ENCODE measurements at regions not wholly inside any gene's neighbourhood (a gene's known extent, or its start where the extent isn't known, plus 50 kb on each side); places are given as distances from the start of the nearest gene placed in this dataset.
A peak's percentile ranks its signal among the peaks of the same experiment; 100 is the strongest.

DNA sequence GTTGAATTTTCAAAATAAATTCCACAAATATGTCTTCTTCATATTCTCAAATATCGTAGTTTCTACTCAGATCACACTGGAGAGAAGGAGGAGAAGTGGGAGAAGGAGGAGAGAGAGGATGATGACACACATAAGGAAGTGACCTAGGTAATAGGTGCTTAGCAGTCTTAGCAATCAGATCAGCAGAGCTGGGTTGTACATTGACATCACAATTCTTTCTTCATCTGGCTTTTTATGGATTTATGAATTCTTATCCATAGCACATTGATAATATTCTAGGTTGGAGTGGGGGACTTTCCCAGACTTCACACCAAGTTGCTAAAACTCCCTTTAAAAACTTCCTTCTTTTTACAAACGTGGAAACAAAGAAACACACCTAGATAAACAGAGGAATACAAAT, 86.9 kb downstream of the FGF9 start:
- no peak for DNase-seq

DNA sequence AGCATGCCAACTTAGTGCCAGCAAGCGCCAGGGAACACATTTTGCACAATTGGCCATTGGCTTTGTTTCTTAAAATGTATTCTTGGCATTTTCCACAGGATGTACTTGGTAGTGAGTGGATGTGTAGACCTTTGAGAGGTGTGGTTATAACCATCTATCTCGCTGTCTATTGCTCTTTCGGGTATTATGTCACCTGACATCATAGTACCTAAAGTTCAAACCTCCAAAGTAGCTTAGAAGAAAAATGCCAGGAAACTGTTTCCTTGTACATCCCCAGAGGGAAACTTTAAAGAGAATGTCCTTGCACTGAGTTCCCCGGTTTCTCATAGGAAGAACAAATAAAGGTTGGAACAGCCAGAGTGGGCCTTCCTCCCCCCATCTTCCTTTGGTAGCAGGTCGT, 87.6 kb downstream of the FGF9 start:
- DNase-seq, result no peak

DNA sequence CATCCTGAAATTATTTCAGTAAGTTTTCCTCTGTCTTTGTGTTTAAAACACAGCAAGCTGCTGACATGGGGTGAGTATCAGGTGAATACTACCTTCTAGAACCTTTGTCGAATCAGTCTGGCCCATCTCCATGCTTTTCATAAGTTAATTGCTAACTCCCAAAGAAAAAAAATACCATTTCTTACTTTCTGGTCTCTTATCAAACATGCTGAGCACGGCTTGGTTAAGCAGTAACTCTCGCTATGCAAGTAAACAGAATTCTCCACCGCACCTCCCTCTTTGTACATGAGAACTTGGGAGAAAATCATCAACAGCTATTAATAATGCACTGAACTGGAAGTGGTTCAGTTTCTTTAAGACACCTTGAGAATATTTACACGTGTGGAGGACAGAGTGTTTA, 88.6 kb downstream of the FGF9 start:
- DNase-seq, result no peak

DNA sequence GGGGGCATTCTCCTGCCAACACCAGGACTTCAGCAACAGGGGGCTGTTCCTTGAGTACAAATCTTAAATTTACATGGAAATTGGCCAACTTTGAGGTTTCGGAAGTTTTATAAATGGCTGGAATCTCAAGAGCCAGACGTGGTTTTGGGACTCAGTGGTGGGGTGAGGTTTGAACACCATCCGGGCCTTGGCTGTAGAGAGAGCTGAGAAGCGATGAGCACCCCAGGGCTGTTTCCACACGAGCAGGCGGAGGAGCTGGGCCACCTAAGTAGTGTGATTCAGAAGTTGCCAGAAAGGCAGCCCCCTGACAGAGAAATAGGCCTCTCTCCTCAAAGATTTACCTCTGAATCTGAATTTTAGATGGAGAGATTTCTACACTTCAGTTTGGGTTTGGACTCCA, 89.0 kb downstream of the FGF9 start:
- DNase-seq, result no peak

DNA sequence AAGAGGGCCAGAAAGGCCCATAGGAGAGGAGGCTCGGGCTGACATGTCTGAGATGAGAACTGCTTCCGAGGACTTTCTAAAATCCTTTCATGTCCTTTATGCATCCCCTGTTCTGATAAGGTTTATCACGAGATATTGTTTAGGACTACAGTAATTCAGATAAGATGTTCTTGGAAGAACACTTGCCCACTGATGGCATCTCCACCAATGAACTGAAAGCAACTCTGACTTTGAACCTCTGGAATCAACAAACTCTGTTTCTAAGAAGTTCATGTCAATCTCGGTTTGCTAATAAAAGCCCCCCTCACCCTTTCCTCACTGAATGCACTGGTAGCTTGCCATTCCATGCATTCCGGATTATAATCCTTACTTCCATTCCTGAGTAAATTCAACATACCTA, 90.9 kb downstream of the FGF9 start:
- DNase-seq, result no peak

DNA sequence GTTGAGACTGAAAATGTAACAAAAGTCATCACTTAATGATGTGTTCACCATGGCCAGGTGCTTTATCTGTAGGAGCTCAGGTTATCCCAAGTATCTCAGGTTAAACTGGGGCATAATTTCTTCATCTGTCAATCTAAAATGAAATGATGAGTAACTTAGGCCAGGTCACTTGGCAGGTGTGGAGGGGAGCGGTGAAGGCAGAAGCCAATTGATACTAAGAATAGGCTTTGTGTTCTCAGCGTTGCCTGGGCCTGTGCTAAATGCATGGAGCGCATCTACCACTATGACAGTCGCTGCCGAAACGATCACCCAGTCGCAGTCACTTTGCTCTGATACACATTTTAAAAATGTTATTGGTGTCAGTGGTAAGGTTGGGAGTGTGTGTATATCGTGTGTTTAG, 91.6 kb downstream of the FGF9 start:
- DNase-seq, result no peak

DNA sequence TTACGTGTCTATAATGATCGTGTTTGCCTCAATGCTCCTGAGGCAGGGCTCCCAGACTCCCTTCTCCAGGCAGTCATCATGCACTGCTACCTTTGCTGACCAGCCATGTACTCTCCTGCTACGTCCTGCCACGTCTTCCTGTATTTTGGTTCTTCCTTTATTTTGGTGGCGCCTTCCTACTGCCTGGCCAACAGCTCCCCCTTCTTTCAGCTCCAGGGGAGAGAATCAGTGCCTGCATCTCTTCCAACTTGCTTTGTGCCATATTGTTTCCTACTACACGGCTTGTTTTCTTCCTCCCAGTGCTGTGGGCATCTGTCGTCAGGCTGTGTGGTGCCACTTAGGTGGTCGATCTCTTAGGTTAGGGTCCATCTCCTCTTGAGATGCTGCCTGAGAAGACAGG, 96.2 kb downstream of the FGF9 start:
- no peak for DNase-seq

DNA sequence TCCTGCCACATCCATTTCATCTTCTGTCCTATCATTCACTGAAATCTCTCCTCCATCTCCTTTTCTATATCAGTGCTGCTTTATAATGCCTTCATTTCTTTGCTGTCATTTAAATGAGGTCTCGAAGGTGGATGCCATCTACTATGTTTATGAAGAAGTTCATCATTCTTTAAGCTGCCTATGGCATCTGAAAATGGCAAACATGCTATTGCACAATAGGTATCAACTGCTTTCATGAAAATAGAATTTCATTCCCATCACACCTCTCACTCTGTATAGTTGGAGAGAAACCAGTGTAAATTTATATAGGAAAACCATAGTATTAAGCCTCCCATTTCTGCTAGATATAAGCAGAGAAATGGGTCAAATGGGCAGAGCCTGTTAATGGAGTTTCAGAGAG, 100.2 kb downstream of the FGF9 start:
- DNase-seq, result no peak

DNA sequence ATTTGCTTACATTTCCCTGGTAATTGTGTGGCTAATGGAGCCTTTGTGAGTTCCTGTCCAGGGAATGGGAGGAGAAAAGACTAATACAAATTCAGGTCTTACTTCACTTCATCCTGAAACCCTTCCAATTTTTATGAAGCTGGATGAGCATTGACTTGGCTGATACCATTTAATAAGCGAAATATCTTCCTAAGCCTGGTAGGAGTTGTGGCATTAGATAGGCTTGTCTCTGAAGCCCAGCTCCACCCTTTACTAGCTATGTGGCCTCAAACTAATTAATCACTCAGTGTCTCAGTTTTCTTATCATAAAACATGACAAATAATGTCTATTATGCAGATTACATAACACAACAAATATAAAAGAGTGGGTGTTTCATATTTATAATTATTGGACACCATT, 106.3 kb downstream of the FGF9 start:
- no peak for DNase-seq

DNA sequence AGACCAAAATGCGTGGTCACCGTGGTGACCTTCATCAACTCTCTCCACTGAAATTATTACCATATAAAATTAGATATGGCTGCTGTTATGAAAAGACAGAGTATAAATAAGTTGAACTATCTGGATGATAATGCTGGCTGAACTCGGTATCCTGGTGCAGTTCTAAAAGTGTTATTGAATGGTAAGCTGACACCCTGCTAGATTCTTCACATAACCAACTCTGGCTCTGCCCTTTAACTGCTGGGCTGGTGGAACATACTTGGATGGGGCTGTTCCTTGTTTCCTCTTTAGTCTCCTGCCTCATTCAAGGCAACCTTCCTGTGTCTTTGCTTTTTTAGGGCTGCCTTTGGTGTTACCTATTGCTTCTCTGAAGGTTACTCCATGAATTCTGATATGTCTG, 106.9 kb downstream of the FGF9 start:
- DNase-seq, result no peak

DNA sequence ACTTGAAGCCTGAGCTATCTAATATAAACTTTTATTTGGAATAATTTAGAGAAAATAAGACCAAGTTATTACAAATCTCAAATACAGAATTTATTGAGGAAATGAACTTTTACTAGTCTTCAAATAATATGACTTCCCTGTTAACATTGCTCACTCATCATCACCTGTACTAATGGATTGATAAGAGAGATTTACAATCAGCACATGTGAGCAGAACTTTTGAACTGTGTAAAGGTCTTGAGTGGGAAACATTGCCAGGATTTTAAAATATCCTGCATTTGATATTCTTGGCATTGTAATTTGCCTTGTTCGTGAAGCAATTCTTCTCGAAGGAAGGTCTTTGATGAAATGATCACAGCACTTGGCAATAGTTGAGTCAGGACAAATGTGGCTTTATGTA, 111.9 kb downstream of the FGF9 start:
- no peak for DNase-seq

DNA sequence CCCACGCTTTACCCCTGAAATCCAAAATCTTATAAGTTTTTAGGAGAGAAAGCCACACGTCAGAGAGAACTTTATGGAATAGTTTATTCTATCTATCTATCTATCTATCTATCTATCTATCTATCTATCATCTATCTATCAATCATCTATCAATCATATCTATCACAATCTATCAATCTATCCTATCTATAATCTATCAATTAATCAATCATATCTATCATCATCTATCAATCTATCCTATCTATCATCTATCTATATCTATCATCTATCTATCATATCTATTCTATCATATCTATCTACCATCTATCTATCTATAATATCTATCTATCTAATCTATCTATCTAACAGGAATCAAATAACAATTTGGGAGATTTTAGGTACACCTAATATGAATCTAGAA, 115.1 kb downstream of the FGF9 start:
- DNase-seq, result no peak

DNA sequence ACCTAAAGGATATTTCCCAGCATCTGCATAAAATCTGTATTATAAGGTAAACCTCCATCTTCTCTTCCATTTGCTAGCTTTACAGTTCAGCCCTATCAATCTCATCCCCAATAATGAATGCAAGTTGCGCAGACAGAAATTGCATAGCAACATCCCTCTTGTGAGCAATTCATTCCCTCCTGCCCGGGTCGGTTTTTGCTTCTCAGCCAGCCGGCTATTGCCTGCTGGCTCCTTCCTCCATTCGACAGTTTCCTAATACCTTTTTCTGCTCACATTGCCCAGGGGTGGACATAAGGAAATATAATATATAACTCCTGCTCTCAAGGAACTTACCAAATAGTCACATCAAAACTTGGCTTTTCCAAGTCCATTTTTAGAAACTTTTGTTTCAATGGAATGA, 125.2 kb downstream of the FGF9 start:
- no peak for DNase-seq

DNA sequence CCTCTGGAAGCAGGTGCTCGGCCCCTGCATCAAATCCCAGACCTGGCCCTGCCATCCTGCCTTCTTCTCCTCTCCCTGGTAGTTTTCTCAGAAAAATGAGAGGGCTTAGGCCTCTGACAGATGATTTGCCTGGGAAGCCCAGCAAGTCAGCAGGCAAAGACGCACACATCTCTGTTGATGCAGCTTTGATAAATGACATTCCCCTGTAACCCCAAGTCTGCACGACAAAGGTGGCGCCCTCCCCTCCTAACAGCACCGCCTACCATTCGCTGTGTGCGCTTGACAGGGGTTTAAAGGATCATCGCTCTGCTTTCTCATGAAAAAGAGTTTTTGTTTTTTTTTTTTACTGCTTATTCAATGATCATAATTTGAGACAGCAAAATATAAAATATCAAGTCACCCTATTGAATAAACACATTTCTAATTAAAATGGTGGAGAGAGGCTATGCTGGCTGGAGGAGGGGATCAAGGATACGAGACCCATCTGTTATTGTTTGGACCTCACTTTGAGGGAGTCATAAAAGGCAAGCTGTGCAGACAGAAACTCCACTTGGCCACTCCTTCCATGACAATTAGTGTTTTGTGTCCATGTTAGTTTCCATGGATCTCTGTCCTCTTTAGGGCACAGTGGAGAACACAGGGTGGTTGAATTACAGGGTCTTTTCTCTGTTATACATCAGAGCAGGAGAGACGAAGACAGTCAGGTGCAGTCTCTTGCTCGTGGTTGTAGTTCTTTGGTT, 126.1 kb downstream of the FGF9 start:
- no peak for DNase-seq

DNA sequence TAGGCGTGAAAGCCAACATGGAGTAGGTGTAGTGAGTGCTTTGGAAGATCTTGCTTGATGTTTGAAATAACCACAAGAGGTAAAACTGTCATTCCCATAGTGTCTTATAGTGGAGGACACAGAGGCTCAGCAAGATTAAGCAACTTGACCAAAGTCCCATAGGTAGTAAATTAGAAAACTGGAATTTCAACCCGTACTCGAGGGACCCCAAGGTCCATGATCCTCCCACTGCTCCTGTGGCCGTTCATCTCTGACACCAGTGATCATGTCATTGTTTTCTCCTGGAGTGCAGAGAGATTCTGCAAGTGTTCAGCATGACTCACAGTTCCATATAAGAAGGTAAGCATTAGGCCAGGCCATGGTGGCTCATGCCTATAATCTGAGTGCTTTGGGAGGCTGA, 126.9 kb downstream of the FGF9 start:
- no peak for DNase-seq

DNA sequence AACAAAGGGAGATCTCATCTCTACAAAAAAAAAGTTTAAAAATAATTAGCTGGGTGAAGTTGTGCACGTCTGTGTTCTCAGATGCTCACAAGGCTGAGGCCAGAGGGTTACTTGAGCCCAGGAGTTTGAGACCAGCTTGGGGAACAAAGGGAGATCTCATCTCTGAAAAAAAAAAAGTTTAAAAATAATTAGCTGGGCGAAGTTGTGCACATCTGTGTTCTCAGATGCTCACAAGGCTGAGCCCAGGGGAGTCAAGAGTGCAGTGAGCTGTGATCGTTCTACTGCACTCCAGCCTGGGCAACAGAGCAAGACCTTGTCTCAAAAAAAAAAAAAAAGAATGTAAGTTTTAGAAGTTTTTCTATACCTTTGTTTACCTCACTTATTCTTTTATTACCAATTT, 127.3 kb downstream of the FGF9 start:
- DNase-seq, result no peak

DNA sequence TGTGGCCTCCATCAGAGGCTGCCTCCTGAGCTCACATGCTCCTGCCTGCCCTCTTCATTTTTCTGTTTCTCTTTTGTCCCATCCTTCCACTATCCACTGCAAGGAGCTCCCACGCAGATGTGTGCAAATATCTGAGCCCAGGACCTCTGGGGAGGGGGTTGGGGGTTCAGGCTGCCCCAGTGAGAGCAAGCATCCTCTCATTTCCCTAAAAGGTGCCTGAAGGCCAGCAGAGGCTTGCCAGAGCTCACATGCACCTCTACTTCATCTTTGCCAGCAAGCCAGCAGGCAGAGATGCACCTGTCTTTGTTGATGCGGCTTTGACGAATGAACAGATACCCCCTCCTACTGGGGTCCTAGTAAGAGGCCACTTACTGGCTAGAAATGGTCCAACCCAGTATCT, 128.8 kb downstream of the FGF9 start:
- DNase-seq, result no peak

DNA sequence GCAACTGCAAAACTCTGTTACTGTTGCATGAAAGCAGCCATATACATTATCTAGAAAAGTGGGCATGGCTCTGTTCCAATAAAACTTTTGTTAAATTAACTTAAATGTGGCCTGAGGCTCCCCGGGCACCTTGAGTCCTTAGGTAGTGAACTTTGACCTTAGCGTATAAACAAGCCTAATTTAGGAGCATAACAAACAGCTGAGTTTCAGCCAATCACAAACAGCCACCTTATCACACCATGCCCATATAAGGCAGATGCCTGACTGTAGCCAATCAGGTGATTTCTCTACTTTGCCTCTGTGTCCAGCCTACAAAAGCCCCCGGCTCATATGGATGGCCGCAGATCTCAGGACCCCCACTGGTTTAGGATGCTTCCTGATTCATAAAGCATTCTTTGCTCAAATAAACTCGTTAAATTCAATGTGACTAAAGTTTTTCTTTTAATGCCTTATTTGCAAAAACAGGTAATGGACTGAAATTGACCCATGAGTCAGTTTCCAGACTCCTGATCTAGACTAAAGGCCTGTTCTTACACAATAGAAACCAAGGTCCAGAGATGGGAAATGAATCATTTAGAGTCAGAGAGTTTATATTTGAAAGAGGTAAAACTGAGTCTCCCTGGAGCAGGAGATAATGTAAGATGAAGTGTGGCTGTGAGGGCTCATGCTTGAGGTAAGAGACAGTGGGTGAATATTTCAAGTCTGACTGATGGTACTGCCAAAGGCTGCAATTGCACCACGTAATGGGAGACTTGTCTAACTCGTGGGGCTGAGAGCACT, 130.2 kb downstream of the FGF9 start:
- peak; percentile 12 for DNase-seq

DNA sequence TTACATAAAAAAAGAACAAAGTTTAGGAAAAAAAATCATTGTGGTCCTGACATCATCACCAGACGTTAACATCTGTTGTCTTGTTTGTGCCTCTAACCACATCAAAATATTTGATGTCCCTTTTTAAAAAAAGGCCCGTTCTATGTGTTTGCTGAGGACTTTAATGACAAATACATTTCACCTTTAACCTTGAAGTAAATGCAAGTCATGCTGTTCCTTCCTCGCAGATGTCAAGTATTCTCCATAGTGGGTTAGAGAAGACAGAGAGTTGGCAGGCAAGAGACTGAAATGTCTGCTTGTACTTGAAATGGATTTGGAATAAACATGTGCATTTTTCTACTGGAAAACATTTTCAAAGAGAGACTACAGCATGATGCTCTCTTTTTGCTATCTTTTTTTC, 134.9 kb downstream of the FGF9 start:
- DNase-seq, result no peak

DNA sequence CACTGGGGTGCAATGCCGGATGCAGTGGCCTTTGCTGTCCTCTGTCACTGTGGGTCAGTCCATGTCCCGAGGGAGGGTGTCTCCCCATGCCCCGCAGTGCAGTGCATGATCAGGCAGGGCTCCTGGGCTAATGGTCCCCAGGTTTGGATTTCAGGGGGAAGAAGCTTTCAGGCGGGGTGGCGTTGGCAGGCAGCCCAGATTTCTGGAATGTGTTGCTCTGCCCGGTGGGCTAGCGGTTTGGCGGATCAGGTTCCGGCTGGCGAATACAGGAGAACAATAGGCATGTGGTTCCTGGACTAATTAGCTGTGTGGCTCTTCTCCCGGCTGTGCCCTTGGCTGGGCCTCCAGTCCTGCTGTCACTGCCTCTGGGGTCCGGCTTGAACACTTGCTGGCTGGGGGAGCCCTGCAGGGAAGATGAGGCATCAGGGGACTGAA, 141.3 kb downstream of the FGF9 start:
- no peak for DNase-seq

DNA sequence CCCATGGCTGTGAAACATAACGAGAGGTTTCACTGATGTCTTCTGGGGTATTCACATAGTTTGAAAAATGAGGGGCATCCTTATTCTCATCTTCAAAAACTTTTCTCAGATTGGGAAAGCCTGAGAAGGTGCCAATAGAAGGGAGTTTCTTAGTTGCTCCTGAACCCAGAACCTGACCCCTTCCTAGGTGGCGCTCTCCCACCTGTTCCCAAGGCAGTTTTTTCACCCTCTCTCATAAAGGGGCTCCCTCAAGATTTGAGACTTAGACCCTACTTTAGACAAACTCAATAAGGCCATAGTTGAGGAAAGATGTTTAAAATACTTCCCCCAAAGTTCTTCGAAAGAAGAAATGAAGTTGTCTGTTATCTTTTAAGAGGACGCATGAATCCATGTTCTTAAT, 142.2 kb downstream of the FGF9 start:
- no peak for DNase-seq

DNA sequence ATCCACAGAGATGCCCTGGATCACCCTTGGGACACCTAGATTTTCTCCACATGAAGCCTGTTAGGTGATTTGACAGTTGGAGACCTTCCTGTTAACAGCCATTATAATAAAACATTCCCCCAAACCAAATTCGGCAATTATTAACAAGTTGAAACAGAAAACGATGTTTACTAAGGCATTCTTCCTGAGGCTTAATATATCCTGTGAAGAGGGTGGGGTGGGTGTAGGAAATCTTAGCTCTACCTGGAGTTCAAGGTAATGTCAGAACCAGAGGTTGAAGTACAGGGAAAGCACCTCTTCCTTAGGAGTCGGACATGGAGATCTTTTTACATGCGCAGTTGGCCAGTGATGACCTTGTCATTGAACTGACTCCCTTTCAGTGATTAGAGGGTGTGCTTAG, 143.0 kb downstream of the FGF9 start:
- DNase-seq, result no peak

DNA sequence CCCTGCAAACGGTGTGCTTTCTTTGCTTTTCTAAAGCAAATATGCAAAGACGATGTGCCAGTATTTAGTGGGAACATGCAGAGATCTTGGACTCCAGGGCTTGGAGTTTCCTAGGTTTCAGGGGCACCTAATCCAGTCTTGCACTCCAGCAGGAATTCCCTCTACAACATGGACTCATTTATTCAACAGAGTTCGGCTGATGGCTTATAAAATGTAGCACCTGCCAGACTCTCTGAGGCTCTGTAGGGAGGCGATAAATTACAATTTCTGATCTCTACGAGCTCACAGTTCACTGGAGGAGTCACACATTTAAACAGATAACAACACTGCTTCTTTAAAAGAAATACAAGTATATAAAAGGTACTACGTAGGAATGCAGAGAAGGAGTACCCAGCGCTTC, 143.7 kb downstream of the FGF9 start:
- no peak for DNase-seq

DNA sequence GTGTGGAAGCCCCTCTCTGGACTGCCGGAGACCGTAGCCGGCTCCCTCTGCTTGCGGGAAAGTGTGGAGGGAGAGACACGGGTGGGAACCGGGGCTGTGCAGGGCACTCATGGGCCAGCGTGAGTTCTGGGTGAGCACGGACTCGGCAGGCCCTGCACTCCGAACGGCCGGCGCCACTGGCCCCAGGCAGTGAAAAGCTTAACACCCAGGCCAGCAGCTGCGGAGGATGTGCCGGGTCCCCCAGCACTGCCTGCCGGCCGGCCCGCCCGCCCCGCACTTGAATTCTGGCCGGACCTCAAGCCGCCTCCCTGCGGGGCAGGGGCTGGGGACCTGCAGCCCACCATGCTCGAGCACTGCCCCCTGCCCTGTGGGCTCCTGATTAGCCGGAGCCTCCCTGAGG, 147.0 kb downstream of the FGF9 start:
- DNase-seq, result no peak

DNA sequence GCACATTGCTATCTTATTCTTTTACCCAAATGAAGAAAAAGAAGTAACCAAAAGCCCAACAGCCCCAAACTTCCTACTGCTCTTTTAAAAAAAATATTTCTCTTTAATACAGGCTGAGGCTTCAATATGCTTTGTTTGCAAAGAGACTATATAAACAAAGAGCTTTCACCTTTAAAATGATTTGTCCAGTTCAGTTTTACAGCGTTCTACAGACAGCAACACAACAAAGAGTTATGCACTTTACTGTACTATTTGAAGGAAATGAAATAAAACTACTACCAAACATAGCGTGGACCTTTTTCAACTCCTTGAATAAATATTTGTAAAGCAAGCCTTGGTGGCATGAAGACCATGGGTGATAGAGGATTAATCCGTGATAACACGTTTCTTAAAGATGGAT, 151.2 kb downstream of the FGF9 start:
- DNase-seq, result no peak
